ENCODE measurements at regions not wholly inside any gene's neighbourhood (a gene's known extent, or its start where the extent isn't known, plus 50 kb on each side); places are given as distances from the start of the nearest gene placed in this dataset.
"Not testable (repeated sequence)": the region's sequence is repeated elsewhere in the genome, so short reads cannot be mapped to it uniquely, and the experiment has no call there.

DNA sequence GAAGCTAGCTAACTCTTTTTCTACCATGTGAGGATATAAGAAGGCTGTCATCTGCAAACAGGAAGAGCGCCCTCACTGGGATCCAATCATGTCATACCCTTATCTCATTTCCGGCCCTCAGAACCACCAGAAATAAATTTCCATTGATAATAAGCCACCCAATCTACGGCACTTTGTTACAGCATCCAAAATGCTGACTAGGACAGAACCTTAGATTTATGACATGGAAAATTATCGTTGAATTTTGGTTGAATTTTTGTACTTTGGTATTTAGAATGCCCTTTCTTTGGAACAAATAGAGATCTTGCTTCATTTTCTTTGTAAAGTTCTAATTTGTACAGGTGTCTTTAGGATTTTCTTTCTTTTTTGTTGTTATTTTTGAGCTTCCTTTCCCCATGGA lies 53.3 kb upstream of the CYLC2 start:
- Histone ChIP-seq H3K27ac (no peak overlapping the region), H3K4me3 (no peak overlapping the region), H3K9me3 (ENCODE audit: low read depth, low read length) (no peaks in the 10 kb centered on the region), H3K36me3 (ENCODE audit: insufficient read depth, low read length) (no peaks in the 10 kb centered on the region), H3K9ac (ENCODE audit: insufficient read length) (no peak overlapping the region)
- DNase-seq (ENCODE audit: low read depth, low spot score): no peak
- TF ChIP-seq FOXP2 (optimal IDR thresholded peaks at IDR 0.05; ENCODE audit: control extremely low read depth, extremely low read length, insufficient read depth) (no peak), EZH2 (IDR thresholded peaks at IDR 0.05) (no peak), POLR2AphosphoS5 (IDR thresholded peaks at IDR 0.05; ENCODE audit: borderline replicate concordance, low read depth, low read length) (no peak)

DNA sequence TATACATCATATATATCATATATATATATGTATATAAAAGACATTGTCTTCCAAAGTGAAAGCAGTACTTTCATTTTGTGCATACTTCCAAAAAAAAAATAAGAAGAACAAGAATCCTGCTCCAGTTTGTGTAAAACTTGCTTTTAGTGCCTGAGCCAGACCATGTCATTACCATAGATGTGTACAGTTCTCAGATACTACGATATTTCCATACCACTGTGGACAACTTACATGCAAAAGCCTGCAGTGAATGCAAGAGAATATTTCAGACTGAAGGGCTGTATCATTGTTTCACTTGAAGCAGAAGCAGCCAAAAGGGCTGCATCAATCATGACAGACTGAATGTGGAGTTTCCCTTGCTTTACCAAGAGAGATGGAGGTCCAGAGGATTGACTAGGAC lies 72.6 kb upstream of the CYLC2 start:
- no peak for TF ChIP-seq POLR2AphosphoS5 (IDR thresholded peaks at IDR 0.05; ENCODE audit: borderline replicate concordance, low read depth, low read length)
- TF ChIP-seq FOXP2 (optimal IDR thresholded peaks at IDR 0.05; ENCODE audit: control extremely low read depth, extremely low read length, insufficient read depth): no peak
- no peak for TF ChIP-seq EZH2 (IDR thresholded peaks at IDR 0.05)
- no peaks in the 10 kb centered on the region for H3K9me3 ChIP-seq (ENCODE audit: low read depth, low read length)
- no peak for DNase-seq (ENCODE audit: low read depth, low spot score)
- no peak overlapping the region for H3K27ac ChIP-seq
- no peak overlapping the region for H3K9ac ChIP-seq (ENCODE audit: insufficient read length)
- no peak overlapping the region for H3K4me3 ChIP-seq
- no peaks in the 10 kb centered on the region for H3K36me3 ChIP-seq (ENCODE audit: insufficient read depth, low read length)

DNA sequence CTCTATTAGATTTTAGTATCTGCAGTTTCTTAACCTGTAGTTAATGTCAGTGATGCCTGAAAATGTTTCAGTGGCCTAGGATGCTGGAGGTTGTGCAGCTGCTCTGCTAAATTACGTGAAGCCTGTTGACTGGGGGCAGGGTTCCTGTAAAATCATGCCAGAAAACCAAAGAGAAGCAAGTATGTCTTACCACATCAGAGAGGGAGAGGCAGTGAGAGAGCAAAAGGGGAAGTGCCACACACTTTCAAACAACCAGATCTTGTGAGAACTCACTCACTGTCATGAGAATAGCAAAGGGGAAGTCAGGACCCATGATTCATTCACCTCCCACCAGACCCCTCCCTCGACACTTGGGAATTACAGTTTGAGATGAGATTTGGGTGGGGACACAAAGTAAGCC lies 83.9 kb upstream of the CYLC2 start:
- no peaks in the 10 kb centered on the region for H3K9me3 ChIP-seq (ENCODE audit: low read depth, low read length)
- H3K4me3 ChIP-seq: no peak overlapping the region
- DNase-seq (ENCODE audit: low read depth, low spot score): no peak
- no peaks in the 10 kb centered on the region for H3K36me3 ChIP-seq (ENCODE audit: insufficient read depth, low read length)
- TF ChIP-seq POLR2AphosphoS5 (IDR thresholded peaks at IDR 0.05; ENCODE audit: borderline replicate concordance, low read depth, low read length) (no peak), FOXP2 (optimal IDR thresholded peaks at IDR 0.05; ENCODE audit: control extremely low read depth, extremely low read length, insufficient read depth) (no peak), EZH2 (IDR thresholded peaks at IDR 0.05) (no peak)
- H3K9ac ChIP-seq (ENCODE audit: insufficient read length): no peak overlapping the region
- no peak overlapping the region for H3K27ac ChIP-seq

DNA sequence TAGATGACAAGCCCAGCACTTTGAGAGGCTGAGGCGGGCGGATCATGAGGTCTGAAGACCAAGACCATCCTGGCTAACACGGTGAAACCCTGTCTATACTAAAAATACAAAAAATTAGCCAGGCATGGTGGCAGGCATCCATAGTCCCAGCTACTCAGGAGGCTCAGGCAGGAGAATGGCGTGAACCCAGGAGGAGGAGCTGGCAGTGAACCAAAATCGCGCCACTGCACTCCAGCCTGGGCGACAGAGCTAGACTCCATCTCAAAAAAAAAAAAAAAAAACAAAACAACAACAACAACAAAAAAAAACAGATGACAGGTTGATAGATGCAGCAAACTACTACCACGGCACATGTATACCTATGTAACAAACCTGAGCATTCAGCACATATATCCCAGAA lies 89.3 kb upstream of the CYLC2 start:
- not testable (repeated sequence) for DNase-seq (ENCODE audit: low read depth, low spot score); H3K9ac ChIP-seq (ENCODE audit: insufficient read length); H3K36me3 ChIP-seq (ENCODE audit: insufficient read depth, low read length); H3K9me3 ChIP-seq (ENCODE audit: low read depth, low read length); H3K4me3 ChIP-seq; H3K27ac ChIP-seq

DNA sequence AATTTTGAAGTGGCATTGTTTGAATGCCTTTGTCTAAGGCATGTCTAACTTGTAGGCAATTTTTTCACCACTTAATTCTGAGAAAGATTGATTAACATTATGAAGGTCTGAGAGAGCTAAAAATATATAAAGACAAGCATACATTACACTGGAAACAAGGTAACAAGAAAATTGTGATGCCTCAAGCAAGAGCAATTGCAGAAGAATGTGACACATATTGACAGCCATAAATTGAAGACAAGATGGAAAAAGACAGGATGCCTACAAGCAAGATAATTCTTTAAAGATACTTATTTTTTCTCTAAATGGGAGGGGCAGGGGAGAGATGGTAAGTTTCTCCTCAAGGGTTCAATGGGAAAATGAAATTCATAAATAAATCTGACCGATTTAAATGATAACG lies 103.1 kb upstream of the CYLC2 start:
- H3K27ac ChIP-seq: no peak overlapping the region
- DNase-seq (ENCODE audit: low read depth, low spot score): no peak
- H3K9me3 ChIP-seq (ENCODE audit: low read depth, low read length): no peaks in the 10 kb centered on the region
- H3K9ac ChIP-seq (ENCODE audit: insufficient read length): no peak overlapping the region
- no peaks in the 10 kb centered on the region for H3K36me3 ChIP-seq (ENCODE audit: insufficient read depth, low read length)
- TF ChIP-seq POLR2AphosphoS5 (IDR thresholded peaks at IDR 0.05; ENCODE audit: borderline replicate concordance, low read depth, low read length) (no peak), FOXP2 (optimal IDR thresholded peaks at IDR 0.05; ENCODE audit: control extremely low read depth, extremely low read length, insufficient read depth) (no peak), EZH2 (IDR thresholded peaks at IDR 0.05) (no peak)
- H3K4me3 ChIP-seq: no peak overlapping the region

DNA sequence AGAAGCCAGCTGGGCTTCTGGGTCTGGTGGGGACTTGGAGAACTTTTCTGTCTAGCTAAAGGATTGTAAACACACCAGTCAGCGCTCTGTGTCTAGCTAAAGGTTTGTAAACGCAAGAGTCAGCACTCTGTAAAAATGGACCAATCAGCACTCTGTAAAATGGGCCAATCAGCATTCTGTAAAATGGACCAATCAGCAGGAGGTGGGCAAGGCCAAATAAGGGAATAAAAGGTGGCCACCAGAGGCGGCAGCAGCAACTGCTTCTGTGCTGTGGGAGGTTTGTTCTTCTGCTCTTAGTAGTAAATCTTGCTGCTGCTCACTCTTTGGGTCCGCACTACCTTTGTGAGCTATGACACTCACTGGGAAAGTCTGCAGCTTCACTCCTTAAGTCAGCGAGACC lies 106.4 kb upstream of the CYLC2 start:
- not testable (repeated sequence) for H3K36me3 ChIP-seq (ENCODE audit: insufficient read depth, low read length); H3K9me3 ChIP-seq (ENCODE audit: low read depth, low read length); H3K4me3 ChIP-seq; DNase-seq (ENCODE audit: low read depth, low spot score); H3K27ac ChIP-seq; H3K9ac ChIP-seq (ENCODE audit: insufficient read length)

DNA sequence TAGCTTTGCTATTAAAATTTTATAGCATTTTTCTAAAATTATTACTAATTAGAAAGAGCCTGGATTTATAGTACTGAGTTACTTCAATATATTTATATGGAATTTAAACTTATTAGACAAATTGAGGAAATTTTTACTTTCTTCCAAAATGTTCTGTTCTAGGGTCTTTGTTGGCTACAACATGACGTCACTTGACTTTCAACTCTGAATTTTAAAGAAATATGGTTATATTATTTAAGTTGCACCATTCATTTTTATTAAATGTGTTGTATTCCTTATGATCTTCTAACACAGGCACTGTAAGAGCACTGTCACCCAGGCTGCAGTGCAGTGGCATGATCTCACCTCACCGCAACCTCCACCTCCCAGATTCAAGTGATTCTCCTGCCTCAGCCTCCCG lies 119.4 kb upstream of the CYLC2 start:
- Histone ChIP-seq H3K9ac (ENCODE audit: insufficient read length) (no peak overlapping the region), H3K36me3 (ENCODE audit: insufficient read depth, low read length) (no peaks in the 10 kb centered on the region), H3K4me3 (no peak overlapping the region), H3K9me3 (ENCODE audit: low read depth, low read length) (no peaks in the 10 kb centered on the region), H3K27ac (no peak overlapping the region)
- TF ChIP-seq FOXP2 (optimal IDR thresholded peaks at IDR 0.05; ENCODE audit: control extremely low read depth, extremely low read length, insufficient read depth) (no peak), EZH2 (IDR thresholded peaks at IDR 0.05) (no peak), POLR2AphosphoS5 (IDR thresholded peaks at IDR 0.05; ENCODE audit: borderline replicate concordance, low read depth, low read length) (no peak)
- no peak for DNase-seq (ENCODE audit: low read depth, low spot score)

DNA sequence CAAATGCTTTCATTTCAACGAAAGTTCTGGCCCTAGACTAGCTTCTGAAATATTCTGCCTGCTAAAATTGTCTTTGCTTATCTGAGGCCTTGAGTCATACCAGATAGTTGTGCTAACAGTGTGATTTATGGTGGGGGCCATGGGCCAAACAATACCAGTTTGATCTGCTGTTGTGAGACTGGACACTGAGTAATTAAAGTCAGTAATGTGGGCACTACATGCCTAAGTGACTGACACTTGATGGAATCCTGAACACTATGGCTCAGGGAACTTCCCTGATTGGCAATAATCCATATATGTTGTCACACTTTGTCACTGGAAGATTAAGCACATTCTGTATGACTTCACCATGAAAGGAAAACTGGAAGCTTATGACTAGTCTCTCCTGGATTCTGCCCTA lies 127.6 kb upstream of the CYLC2 start:
- Histone ChIP-seq H3K9ac (ENCODE audit: insufficient read length) (no peak overlapping the region), H3K36me3 (ENCODE audit: insufficient read depth, low read length) (no peaks in the 10 kb centered on the region), H3K9me3 (ENCODE audit: low read depth, low read length) (no peaks in the 10 kb centered on the region), H3K27ac (no peak overlapping the region), H3K4me3 (no peak overlapping the region)
- TF ChIP-seq FOXP2 (optimal IDR thresholded peaks at IDR 0.05; ENCODE audit: control extremely low read depth, extremely low read length, insufficient read depth) (no peak), EZH2 (IDR thresholded peaks at IDR 0.05) (no peak)
- no peak for DNase-seq (ENCODE audit: low read depth, low spot score)

DNA sequence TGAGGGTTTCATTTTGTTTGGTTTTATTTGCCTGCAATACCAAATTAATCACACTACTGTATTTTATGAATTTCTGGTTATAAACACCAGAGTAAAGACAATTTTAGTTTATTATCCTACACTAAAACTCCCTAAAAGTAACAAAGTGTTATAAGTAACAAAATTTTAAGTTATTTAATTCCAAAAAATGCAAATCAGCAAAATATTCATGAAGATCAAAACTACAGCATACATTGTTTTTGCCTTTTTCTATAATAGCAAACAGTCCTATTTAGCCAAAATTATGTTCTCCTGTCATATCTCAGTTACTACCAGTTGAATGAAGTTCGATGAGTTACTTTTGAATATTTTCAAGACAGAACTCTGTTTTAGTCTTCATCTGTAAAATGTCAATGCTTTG lies 132.7 kb upstream of the CYLC2 start:
- Histone ChIP-seq H3K9ac (ENCODE audit: insufficient read length) (no peak overlapping the region), H3K36me3 (ENCODE audit: insufficient read depth, low read length) (no peaks in the 10 kb centered on the region), H3K4me3 (no peak overlapping the region), H3K9me3 (ENCODE audit: low read depth, low read length) (no peaks in the 10 kb centered on the region), H3K27ac (no peak overlapping the region)
- DNase-seq (ENCODE audit: low read depth, low spot score): no peak
- TF ChIP-seq FOXP2 (optimal IDR thresholded peaks at IDR 0.05; ENCODE audit: control extremely low read depth, extremely low read length, insufficient read depth) (no peak), EZH2 (IDR thresholded peaks at IDR 0.05) (no peak), POLR2AphosphoS5 (IDR thresholded peaks at IDR 0.05; ENCODE audit: borderline replicate concordance, low read depth, low read length) (no peak)

DNA sequence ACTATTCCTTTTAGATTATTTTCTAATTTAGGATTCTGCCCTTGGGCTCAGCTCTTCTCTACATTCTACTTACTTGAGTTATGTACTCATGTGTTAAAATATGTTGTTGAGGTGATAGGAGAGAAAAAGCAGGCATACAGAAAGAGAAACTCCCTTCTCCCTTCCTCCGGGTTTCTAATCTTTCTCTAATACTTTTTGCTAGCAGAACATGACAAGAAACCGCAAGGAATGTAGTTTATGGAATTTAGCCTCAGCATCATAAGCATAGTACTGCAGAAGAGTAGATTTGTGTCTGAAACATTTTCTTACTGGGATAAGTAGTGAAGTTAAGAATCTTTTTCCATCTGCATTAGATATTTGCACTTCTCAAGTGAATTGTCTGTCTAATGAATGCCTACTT lies 139.5 kb upstream of the CYLC2 start:
- H3K27ac ChIP-seq: no peak overlapping the region
- DNase-seq (ENCODE audit: low read depth, low spot score): no peak
- no peak overlapping the region for H3K4me3 ChIP-seq
- H3K9ac ChIP-seq (ENCODE audit: insufficient read length): no peak overlapping the region
- no peaks in the 10 kb centered on the region for H3K9me3 ChIP-seq (ENCODE audit: low read depth, low read length)
- TF ChIP-seq FOXP2 (optimal IDR thresholded peaks at IDR 0.05; ENCODE audit: control extremely low read depth, extremely low read length, insufficient read depth) (no peak), POLR2AphosphoS5 (IDR thresholded peaks at IDR 0.05; ENCODE audit: borderline replicate concordance, low read depth, low read length) (no peak), EZH2 (IDR thresholded peaks at IDR 0.05) (no peak)
- no peaks in the 10 kb centered on the region for H3K36me3 ChIP-seq (ENCODE audit: insufficient read depth, low read length)

All from SK-N-MC (cell line).